ENCODE measurements at regions not wholly inside any gene's neighbourhood (a gene's known extent, or its start where the extent isn't known, plus 50 kb on each side); places are given as distances from the start of the nearest gene placed in this dataset.

DNA sequence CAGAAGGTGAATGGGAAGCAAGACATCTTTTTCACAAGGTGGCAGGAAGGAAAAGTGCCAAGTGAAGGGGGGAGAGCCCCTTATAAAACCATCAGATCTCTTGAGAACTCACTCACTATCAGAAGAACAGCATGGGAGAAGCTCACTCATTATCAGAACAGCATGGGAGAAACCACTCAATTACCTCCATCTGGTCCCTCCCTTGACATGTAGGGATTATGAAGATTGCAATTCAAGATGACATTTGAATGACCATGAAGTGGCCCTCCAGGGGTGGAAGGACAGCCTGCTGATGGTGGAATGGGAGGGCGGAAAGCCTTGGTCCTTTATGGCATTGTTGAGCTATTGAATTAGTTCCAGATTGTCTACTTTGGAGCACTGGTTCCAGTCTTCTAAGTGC lies 413.0 kb upstream of the MEX3C start:
- ChIA-PET SMC1A (ENCODE audit: uncharacterized antibody, unreplicated experiment) (interaction anchor here (1.1 to 2.8 kb wide), 3 partner anchors 10 to 31 kb away, joined by 3 to 13 read pairs (median 3); no protein-coding TSS in a partner anchor), POLR2A (no interaction called here), RAD21 (ENCODE audit: unreplicated experiment) (interaction anchor here (1.0 kb wide), 1 partner anchor 10 kb away, joined by 6 read pairs; no protein-coding TSS in a partner anchor), CTCF (interaction anchor here (1.2 to 2.3 kb wide), 2 partner anchors 10 to 332 kb away, joined by 3 to 13 read pairs; no protein-coding TSS in a partner anchor)
- TF ChIP-seq RB1 (IDR thresholded peaks at IDR 0.05; ENCODE audit: borderline replicate concordance), result no peak
- no peak for TF ChIP-seq SUZ12 (IDR thresholded peaks at IDR 0.05; ENCODE audit: unreplicated experiment)
- no peak for TF ChIP-seq ETV6 (conservative IDR thresholded peaks at IDR 0.05 in 1 of 2, IDR thresholded peaks at IDR 0.05 in 1 of 2; ENCODE audit: borderline replicate concordance in 1 of 2, low read depth in 1 of 2)
- TF ChIP-seq FOXM1 (IDR thresholded peaks at IDR 0.05; ENCODE audit: low read depth, low read length), result no peak
- TF ChIP-seq TBL1XR1 (IDR thresholded peaks at IDR 0.05; ENCODE audit: low read depth, low read length), result no peak
- no peak for TF ChIP-seq JUNB (IDR thresholded peaks at IDR 0.05)
- BruUV-seq (replicated peaks), result no TSS peak
- no peak overlapping the region for H3K4me3 ChIP-seq
- no peak overlapping the region for H2AFZ ChIP-seq (ENCODE audit: control insufficient read depth, low read depth, low read length)
- H3K4me1 ChIP-seq (ENCODE audit: control insufficient read depth, insufficient read depth, low read length), result no peaks in the 10 kb centered on the region
- no peak overlapping the region for H3K4me2 ChIP-seq (ENCODE audit: control insufficient read depth, insufficient read depth)
- H3K27me3 ChIP-seq (replicated peaks in 1 of 2; ENCODE audit: control insufficient read depth in 2 of 2, insufficient read depth in 2 of 2, low read length in 1 of 2), result no peaks in the 10 kb centered on the region
- FAIRE-seq (no peak), ATAC-seq (no peak), DNase-seq (ENCODE audit: low read depth, low spot score) (no peak)
- in situ Hi-C loops (cut with MboI) (loop anchor here (5.0 kb wide), 1 partner anchor 503 kb away; no protein-coding TSS in a partner anchor), intact Hi-C loops (cut with micrococcal nuclease; ENCODE audit: unreplicated experiment) (loop anchor here (10.0 kb wide), 1 partner anchor 1774 kb away; no protein-coding TSS in a partner anchor)
- no peak overlapping the region for H3K27ac ChIP-seq (ENCODE audit: control insufficient read depth, insufficient read depth)
- no peaks in the 10 kb centered on the region for H4K20me1 ChIP-seq (ENCODE audit: control insufficient read depth, insufficient read depth)
- H3K36me3 ChIP-seq (ENCODE audit: control insufficient read depth in 2 of 2, insufficient read depth in 2 of 2, low read length in 1 of 2), result no peaks in the 10 kb centered on the region
- no peak overlapping the region for H3K9ac ChIP-seq (ENCODE audit: control insufficient read depth, insufficient read depth, low read length)
- H3K79me2 ChIP-seq (ENCODE audit: control insufficient read depth, insufficient read depth, low read length), result no peaks in the 10 kb centered on the region
- WGBS (ENCODE audit: insufficient coverage, insufficient replicate concordance, low lambda C conversion rate, missing lambda C conversion rate), result 57% methylated on average over 1 of the region's 1 CpG
- H3K9me3 ChIP-seq (replicated peaks; ENCODE audit: control insufficient read depth, insufficient read depth, low read length), result no peaks in the 10 kb centered on the region

GRCh38 chr18:51611326-51611725 lies 413.8 kb upstream of the MEX3C start:
- intact Hi-C loops (cut with micrococcal nuclease; ENCODE audit: unreplicated experiment) (loop anchor here (10.0 kb wide), 1 partner anchor 1773 kb away; no protein-coding TSS in a partner anchor), in situ Hi-C loops (cut with MboI) (loop anchor here (5.0 kb wide), 1 partner anchor 504 kb away; no protein-coding TSS in a partner anchor)
- no peak overlapping the region for H3K4me3 ChIP-seq
- BruUV-seq (replicated peaks), result no TSS peak
- no peak overlapping the region for H3K27ac ChIP-seq (ENCODE audit: control insufficient read depth, insufficient read depth)
- no peak overlapping the region for H3K9ac ChIP-seq (ENCODE audit: control insufficient read depth, insufficient read depth, low read length)
- DNase-seq (ENCODE audit: low read depth, low spot score) (no peak), ATAC-seq (no peak), FAIRE-seq (no peak)
- ChIA-PET POLR2A (no interaction called here), CTCF (interaction anchor here (2.3 kb wide), 1 partner anchor 10 kb away, joined by 13 read pairs; no protein-coding TSS in a partner anchor), SMC1A (ENCODE audit: uncharacterized antibody, unreplicated experiment) (interaction anchor here (0.7 to 2.8 kb wide), 3 partner anchors 10 to 251 kb away, joined by 3 to 13 read pairs (median 3); no protein-coding TSS in a partner anchor), RAD21 (ENCODE audit: unreplicated experiment) (interaction anchor here (1.0 kb wide), 1 partner anchor 9 kb away, joined by 6 read pairs; no protein-coding TSS in a partner anchor)
- H3K79me2 ChIP-seq (ENCODE audit: control insufficient read depth, insufficient read depth, low read length), result no peaks in the 10 kb centered on the region
- no peaks in the 10 kb centered on the region for H3K4me1 ChIP-seq (ENCODE audit: control insufficient read depth, insufficient read depth, low read length)
- no peaks in the 10 kb centered on the region for H3K27me3 ChIP-seq (replicated peaks in 1 of 2; ENCODE audit: control insufficient read depth in 2 of 2, insufficient read depth in 2 of 2, low read length in 1 of 2)
- no peaks in the 10 kb centered on the region for H3K36me3 ChIP-seq (ENCODE audit: control insufficient read depth in 2 of 2, insufficient read depth in 2 of 2, low read length in 1 of 2)
- H3K9me3 ChIP-seq (replicated peaks; ENCODE audit: control insufficient read depth, insufficient read depth, low read length), result no peaks in the 10 kb centered on the region
- H3K4me2 ChIP-seq (ENCODE audit: control insufficient read depth, insufficient read depth), result no peak overlapping the region
- 0% methylated on average over 1 of the region's 1 CpG for WGBS (ENCODE audit: insufficient coverage, insufficient replicate concordance, low lambda C conversion rate, missing lambda C conversion rate)
- H2AFZ ChIP-seq (ENCODE audit: control insufficient read depth, low read depth, low read length), result no peak overlapping the region
- H4K20me1 ChIP-seq (ENCODE audit: control insufficient read depth, insufficient read depth), result no peaks in the 10 kb centered on the region
- TF ChIP-seq CHD2 (IDR thresholded peaks at IDR 0.05; ENCODE audit: borderline replicate concordance, low read depth, low read length) (no peak), POLR2A (IDR thresholded peaks at IDR 0.05; ENCODE audit: low read depth, low read length) (no peak), FOXK2 (IDR thresholded peaks at IDR 0.05) (no peak), NBN (IDR thresholded peaks at IDR 0.05) (no peak), ZNF687 (IDR thresholded peaks at IDR 0.05) (no peak), EP300 (IDR thresholded peaks at IDR 0.05; ENCODE audit: borderline replicate concordance in 1 of 2, control insufficient read depth in 1 of 2, low read depth in 2 of 2, low read length in 2 of 2) (no peak), YBX1 (IDR thresholded peaks at IDR 0.05) (no peak), CHD1 (IDR thresholded peaks at IDR 0.05; ENCODE audit: low read depth, low read length) (no peak), PAX5 (IDR thresholded peaks at IDR 0.05; ENCODE audit: borderline replicate concordance, low read depth, low read length) (no peak), TCF7 (IDR thresholded peaks at IDR 0.05; ENCODE audit: borderline replicate concordance) (no peak)

All from GM12878 (cell line).